ENCODE measurements at regions not wholly inside any gene's neighbourhood (a gene's known extent, or its start where the extent isn't known, plus 50 kb on each side); places are given as distances from the start of the nearest gene placed in this dataset.
"Not testable (repeated sequence)": the region's sequence is repeated elsewhere in the genome, so short reads cannot be mapped to it uniquely, and the experiment has no call there.

GRCh38 chr2:81363800-81364199, 1059.2 kb upstream of the LRRTM1 start (continued):
- TF ChIP-seq ZNF592 (IDR thresholded peaks at IDR 0.05), result no peak
- no peak for TF ChIP-seq MXI1 (IDR thresholded peaks at IDR 0.05; ENCODE audit: low read depth, low read length)
- no peak for TF ChIP-seq BACH1 (IDR thresholded peaks at IDR 0.05; ENCODE audit: borderline replicate concordance)
- TF ChIP-seq, protein P1, sequence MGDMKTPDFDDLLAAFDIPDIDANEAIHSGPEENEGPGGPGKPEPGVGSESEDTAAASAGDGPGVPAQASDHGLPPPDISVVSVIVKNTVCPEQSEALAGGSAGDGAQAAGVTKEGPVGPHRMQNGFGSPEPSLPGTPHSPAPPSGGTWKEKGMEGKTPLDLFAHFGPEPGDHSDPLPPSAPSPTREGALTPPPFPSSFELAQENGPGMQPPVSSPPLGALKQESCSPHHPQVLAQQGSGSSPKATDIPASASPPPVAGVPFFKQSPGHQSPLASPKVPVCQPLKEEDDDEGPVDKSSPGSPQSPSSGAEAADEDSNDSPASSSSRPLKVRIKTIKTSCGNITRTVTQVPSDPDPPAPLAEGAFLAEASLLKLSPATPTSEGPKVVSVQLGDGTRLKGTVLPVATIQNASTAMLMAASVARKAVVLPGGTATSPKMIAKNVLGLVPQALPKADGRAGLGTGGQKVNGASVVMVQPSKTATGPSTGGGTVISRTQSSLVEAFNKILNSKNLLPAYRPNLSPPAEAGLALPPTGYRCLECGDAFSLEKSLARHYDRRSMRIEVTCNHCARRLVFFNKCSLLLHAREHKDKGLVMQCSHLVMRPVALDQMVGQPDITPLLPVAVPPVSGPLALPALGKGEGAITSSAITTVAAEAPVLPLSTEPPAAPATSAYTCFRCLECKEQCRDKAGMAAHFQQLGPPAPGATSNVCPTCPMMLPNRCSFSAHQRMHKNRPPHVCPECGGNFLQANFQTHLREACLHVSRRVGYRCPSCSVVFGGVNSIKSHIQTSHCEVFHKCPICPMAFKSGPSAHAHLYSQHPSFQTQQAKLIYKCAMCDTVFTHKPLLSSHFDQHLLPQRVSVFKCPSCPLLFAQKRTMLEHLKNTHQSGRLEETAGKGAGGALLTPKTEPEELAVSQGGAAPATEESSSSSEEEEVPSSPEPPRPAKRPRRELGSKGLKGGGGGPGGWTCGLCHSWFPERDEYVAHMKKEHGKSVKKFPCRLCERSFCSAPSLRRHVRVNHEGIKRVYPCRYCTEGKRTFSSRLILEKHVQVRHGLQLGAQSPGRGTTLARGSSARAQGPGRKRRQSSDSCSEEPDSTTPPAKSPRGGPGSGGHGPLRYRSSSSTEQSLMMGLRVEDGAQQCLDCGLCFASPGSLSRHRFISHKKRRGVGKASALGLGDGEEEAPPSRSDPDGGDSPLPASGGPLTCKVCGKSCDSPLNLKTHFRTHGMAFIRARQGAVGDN (IDR thresholded peaks at IDR 0.05), result no peak
- TF ChIP-seq SUPT20H (IDR thresholded peaks at IDR 0.05; ENCODE audit: borderline replicate concordance, control insufficient read depth, low read depth, low read length), result no peak
- no peak for TF ChIP-seq ZNF217 (IDR thresholded peaks at IDR 0.05)
- TF ChIP-seq BHLHE40 (IDR thresholded peaks at IDR 0.05; ENCODE audit: borderline replicate concordance in 1 of 2, low read depth in 2 of 2, low read length in 1 of 2), result no peak
- no peak for TF ChIP-seq NBN (IDR thresholded peaks at IDR 0.05)
- TF ChIP-seq SP1 (IDR thresholded peaks at IDR 0.05; ENCODE audit: low read depth, low read length), result no peak
- no peak for TF ChIP-seq PML (IDR thresholded peaks at IDR 0.05; ENCODE audit: low read length)

GRCh38 chr2:81362468-81362867, 1057.9 kb upstream of the LRRTM1 start:
- ATAC-seq; BruUV-seq (replicated peaks); H3K9ac ChIP-seq (ENCODE audit: control insufficient read depth, insufficient read depth, low read length); H3K27ac ChIP-seq (ENCODE audit: control insufficient read depth, insufficient read depth); H3K4me3 ChIP-seq; intact Hi-C loops (cut with micrococcal nuclease; ENCODE audit: unreplicated experiment); H2AFZ ChIP-seq (ENCODE audit: control insufficient read depth, low read depth, low read length); H3K4me2 ChIP-seq (ENCODE audit: control insufficient read depth, insufficient read depth); H3K9me3 ChIP-seq (replicated peaks; ENCODE audit: control insufficient read depth, insufficient read depth, low read length); H3K36me3 ChIP-seq (ENCODE audit: control insufficient read depth in 2 of 2, insufficient read depth in 2 of 2, low read length in 1 of 2); DNase-seq (ENCODE audit: low read depth, low spot score); POLR2A ChIA-PET; CTCF ChIA-PET; in situ Hi-C loops (cut with MboI); H4K20me1 ChIP-seq (ENCODE audit: control insufficient read depth, insufficient read depth); H3K27me3 ChIP-seq (replicated peaks in 1 of 2; ENCODE audit: control insufficient read depth in 2 of 2, insufficient read depth in 2 of 2, low read length in 1 of 2); FAIRE-seq; RAD21 ChIA-PET (ENCODE audit: unreplicated experiment); H3K79me2 ChIP-seq (ENCODE audit: control insufficient read depth, insufficient read depth, low read length); H3K4me1 ChIP-seq (ENCODE audit: control insufficient read depth, insufficient read depth, low read length): not testable (repeated sequence)
- WGBS (ENCODE audit: insufficient coverage, insufficient replicate concordance, low lambda C conversion rate, missing lambda C conversion rate), result 30% methylated on average over 11 of the region's 11 CpGs
- SMC1A ChIA-PET (ENCODE audit: uncharacterized antibody, unreplicated experiment), result interaction anchor here (1.2 kb wide), 1 partner anchor 14 kb away, joined by 3 read pairs; no protein-coding TSS in a partner anchor
